ENCODE measurements at regions not wholly inside any gene's neighbourhood (a gene's known extent, or its start where the extent isn't known, plus 50 kb on each side); places are given as distances from the start of the nearest gene placed in this dataset.

DNA sequence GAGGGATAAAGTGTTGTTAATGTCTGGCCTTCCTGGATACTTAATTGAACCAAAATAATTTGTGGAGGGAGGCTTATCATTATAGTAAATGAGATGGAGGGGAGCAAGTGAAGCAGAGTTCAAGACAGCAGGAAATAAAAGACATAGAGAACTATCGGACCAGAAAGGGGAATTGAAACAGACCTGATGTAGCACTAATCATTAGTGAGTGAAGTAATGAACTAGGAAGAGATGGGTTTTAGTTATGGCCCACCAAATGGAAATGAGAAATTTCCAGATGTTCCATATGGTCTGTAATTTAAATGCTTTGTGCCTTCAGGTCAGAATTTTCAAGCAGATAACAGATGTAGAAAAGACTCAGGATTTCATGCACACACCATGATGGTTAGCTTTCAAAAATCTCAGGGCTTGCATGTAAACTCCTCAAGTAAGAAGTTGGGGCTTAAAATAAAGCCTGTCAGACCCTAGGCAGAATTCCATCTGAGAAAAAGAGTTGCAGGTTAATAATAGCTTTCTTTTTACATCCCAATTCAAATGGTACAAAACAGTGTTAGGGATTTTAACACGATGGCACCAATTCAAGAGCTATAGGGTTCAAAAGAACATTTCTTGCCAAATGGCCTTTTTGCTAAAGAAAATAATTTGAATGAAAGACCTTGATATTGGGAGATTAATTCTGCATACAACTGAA is 355.8 kb downstream of the FSCB start:
- no peak for DNase-seq (ENCODE audit: low spot score)

DNA sequence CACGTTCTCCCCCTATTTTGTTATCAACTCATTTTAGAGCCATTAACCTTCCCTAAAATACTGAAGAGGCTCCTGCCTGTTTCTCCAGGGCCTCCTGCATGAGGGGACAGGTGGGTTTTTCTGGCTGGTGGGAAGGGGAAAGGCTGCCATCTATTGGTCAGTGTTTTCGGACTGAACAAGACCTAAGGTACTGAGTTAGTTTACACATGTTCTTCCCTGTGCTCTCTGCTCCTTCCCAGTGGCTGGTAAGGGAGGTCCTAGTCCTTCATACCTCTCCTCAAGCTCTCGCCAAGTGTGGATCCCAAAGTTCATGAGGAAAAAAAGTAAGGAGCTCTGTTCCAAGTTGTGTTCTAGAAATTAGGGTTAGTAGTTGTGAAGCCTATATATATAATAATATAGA is 357.5 kb downstream of the FSCB start:
- no peak for DNase-seq (ENCODE audit: low spot score)

- no peak for DNase-seq (ENCODE audit: low spot score)
These were observed 365.1 kb downstream of the FSCB start for GRCh38 chr14:44142006-44142405.

GRCh38 chr14:44135972-44136371 is 371.1 kb downstream of the FSCB start:
- DNase-seq (ENCODE audit: low spot score): no peak

DNA sequence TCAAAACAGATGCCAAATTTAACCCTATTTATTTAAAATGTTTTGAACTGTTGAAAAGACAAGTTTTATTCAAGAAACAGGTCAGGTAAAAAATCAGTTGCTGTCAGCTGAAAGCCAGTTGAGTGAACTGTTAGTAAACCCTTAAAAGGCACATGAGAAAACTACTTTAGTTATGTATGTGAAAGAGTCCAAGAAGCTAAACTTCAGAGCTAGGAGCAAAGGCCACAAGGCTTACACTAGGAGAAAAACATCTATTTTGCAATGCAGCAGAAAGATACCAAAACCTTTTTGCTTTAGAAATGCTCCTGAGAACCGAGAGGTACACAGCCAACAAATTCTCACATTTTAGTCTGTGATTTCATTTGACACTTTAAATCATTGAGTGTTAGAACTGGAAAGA is 375.2 kb downstream of the FSCB start:
- no peak for DNase-seq (ENCODE audit: low spot score)

DNA sequence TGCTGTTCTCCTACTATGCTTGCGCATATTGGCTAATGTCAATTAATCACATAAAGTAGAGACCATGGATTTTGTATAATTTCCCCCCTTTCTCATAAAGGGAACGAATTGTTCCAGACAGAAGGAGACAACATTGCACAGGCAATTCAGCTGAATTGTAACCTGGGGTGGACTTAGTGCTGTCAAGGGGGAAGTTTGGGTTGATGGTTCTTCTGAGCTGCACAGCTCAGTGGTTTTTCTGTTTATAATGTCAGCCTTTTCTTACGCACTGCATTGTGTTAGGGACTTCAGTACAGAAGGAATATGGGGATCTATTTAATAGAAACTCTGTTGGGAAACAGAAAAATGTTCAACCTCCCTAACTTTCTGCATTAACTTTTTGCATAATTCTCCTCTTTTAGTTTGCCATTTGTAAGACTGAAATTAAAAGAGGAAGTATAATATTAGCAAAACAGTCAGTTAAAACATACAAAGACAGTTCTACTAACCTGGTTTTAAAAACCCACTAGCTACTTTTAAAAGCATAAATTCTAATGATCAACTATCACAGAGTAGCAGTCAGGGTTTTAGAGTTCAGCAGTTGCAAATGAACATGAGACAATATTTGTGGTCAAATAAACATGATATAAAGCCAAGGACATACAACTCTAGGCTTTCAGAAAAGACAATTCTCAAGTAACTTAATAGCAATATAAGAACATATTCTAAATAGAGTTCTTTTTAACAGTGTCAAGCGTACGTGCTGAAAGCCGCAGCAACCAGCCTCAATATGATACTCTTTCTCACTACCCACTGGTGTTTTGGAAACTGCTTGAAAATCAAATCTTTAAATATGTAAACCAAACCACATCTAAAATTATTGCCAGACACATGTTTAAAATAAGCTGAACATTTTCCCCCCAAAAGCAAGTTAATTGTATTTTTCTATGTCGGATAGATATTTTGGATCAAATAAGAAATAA is 393.0 kb downstream of the FSCB start:
- no peak for DNase-seq (ENCODE audit: low spot score)

DNA sequence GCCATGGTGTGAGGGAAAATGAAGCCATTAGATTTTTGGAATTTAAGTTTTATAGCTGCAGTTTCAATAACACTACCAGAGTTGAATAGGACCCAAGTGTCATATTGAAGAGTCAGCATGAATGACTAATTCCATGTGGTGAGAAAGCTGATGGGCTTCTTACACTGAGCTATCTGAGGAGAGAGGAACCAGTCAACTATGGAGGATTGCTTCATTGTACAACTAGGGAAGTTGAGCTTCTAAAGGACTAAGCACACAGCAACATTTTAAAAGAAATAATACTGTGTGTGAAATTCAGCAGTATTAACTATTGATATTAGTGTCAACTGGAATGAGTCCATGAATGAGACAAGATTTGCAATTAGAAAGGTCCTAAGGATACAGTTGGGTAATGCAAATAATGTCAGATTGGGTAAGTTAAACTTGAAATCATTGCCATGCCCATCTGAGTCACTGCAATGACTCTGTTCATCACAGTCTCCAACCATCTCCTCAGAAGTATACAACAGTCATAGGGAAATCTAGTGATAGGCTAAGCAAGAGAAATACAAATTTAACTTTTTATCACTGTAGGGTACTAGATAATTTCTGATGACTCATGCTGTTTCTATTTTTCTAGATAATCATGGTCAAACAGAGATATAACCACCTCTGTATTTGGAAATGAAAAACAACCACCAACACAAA is 394.2 kb downstream of the FSCB start:
- no peak for DNase-seq (ENCODE audit: low spot score)

GRCh38 chr14:44109036-44109435 is 398.0 kb downstream of the FSCB start:
- DNase-seq (ENCODE audit: low spot score): no peak

GRCh38 chr14:44108601-44109000 is 398.5 kb downstream of the FSCB start:
- DNase-seq (ENCODE audit: low spot score): no peak

- no peak for DNase-seq (ENCODE audit: low spot score)
These were observed 399.9 kb downstream of the FSCB start for GRCh38 chr14:44107156-44107555.

- no peak for DNase-seq (ENCODE audit: low spot score)
These were observed 407.2 kb downstream of the FSCB start for GRCh38 chr14:44099743-44100488.

DNA sequence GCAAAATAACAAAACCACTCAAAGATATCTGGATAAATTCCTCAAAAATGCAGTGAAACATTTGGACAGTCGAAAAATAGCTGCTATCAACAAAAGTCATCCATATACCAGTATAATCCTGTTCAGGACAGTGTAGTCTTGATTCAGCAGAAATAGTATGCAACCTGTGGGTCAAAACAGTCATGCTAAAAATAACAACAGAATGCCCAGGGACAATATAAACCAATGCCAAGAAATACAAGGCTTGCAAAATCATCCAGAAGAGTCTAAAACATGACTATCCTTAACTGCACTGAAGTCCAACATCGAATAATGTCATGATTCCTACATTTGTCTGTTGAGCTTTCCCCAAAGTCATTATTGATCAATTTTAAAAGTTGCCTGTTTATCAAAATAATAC is 425.9 kb downstream of the FSCB start:
- no peak for DNase-seq (ENCODE audit: low spot score)

DNA sequence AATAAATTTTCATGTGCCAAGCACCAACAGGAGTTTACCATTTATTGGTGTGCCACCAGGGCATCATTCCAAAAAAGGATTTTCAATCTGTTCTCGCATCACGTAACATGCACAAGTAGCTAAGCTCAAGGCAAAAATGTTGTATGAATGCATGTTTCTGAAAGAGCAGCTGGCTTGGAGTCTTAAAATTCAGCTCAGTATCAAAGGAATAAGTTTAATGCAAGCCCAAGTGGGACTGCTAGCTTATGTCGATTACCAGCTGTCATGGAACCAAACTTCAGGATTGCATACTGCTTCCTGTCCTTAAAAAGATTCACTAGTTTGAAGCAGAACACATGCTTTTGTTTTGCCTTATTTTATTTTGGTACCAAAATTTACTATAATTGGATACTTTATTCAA is 437.0 kb downstream of the FSCB start:
- no peak for DNase-seq (ENCODE audit: low spot score)

- no peak for DNase-seq (ENCODE audit: low spot score)
These were observed 453.7 kb downstream of the FSCB start for GRCh38 chr14:44053422-44053821.

DNA sequence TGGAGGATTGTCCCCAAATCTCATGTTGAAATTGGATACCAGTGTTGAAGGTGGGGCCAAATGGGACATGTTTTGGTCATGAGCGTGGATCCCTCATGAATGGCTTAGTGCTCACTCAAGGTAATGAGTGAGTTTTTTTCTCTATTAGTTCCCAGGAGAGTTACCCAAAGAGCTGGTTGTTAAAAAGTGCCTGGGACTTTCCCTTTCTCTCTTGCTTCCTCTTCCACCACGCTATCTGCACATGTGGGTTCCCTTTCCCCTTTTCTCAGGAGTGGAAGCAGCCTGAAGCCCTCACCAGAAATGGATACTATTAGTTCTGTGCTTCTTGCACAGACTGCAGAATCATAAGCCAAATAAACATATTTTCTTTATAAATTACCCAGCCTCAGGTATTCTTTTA is 465.4 kb downstream of the FSCB start:
- no peak for DNase-seq (ENCODE audit: low spot score)

DNA sequence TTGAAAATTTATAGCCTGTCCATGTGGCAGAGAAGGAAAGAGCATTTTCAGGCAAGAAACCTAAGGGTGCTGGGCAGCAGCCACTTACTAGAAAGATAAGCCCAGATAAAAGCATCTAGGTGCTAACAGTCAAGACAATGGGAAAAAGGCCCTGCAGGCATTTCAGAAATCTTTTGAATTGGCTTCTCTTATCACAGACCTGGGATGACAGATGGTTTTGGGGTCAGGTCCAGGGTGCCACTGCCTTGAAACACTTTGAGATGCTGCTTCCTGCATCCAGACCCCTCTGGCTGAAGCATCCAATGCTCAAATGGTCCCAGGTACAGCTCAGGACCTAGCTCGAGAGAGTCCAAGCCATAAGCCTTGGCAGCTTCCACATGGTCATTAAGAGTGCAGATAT is 466.5 kb downstream of the FSCB start:
- DNase-seq (ENCODE audit: low spot score): no peak

DNA sequence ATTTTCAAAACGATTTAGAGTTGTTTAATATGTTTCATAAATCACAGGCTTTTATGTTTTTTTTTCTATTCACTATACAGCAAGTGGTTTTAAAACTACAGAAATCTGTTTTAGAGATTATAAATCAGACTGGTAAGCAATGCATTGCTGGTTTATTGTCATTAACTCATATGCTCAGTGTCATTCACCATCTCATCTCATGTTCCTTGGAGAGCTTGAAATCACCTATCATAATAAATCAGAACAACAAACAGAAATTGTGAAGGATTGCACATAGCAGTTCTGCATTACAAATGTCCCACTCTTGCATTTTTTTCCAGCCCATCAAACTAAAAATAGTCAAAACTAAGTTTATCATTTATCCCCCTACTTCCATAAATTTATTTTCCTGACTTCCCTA is 470.8 kb downstream of the FSCB start:
- DNase-seq (ENCODE audit: low spot score): no peak

DNA sequence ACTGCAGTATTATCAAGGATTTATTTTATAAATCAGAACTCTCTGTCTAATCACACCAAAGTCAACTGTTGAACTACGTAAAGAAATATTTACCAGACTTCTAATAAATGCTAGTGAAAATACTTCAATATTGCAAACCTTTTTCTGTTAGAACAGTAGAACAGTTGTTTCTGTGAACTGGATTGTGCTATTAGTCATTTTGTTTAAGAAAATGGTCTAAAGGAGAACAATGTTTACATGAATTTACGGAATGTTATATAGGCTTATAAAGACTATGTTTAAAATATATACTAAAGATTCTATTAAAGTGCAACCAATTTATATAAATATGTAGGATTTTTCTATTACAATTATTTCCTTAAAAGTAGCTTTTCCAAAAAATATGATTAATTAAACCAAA is 471.4 kb downstream of the FSCB start:
- no peak for DNase-seq (ENCODE audit: low spot score)

DNA sequence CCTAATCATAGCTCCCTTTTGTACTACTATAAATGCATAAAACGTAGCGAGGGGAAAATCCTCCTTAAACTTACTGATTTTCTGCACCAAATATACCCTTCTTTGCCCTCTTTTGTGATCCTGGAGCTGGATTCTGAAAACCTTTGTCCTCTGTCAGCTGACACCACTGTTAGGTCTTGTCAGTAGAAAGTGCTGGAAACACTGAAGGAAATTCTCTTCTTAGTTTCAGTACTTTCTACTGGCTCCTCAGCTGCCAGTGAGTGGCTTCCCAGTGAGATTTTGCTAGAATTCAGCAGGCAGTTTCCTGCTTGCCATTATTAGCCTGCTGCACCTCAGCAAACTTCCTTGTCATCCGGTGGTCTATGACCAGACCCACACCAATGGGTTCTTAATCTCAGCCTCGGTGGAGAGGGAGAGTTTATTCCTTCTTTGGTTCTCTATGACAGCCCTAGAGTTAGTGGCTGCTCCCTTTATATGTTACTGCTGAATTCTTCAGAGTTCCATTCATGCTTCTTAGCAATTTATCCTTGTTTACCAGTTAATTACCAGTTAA is 476.2 kb downstream of the FSCB start:
- no peak for DNase-seq (ENCODE audit: low spot score)

DNA sequence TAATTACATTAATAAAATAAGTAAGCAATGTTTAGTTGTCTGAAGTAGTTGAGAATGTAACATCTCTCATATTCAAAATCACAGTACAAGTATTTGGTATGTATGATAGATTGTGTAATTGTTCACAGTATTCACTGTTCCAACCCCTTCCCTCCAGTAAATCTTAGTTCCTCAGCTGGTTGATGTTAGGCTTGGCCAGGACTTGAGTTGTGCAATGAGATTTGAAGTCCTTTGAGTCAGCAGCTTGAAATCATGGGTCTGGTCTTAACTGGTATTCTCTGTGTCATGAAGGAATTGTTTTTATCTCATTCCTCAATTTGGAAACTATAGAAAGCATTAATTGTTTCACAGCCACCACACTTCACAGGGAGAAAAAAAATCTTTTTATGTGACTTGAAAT is 477.1 kb downstream of the FSCB start:
- DNase-seq (ENCODE audit: low spot score): no peak

GRCh38 chr14:44027397-44027796 is 479.7 kb downstream of the FSCB start:
- no peak for DNase-seq (ENCODE audit: low spot score)

DNA sequence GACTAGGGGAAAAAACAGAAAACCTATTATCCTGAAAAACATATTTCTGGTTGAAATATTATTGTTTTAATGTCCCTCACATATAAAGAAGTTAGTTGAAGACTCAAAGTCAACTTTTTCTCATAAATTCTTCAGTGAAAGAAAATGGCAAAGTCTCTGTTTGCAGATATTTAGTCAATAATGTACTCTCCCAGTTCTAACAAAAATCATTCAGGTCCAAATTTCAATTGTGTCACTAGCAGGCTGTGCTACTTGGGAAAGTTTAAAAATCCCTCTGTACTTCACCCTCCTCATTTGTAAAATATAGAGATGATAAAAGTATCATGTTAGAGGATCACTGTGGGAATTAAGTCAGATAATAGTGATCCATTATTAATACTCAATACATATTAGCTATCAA is 496.5 kb downstream of the FSCB start:
- no peak for DNase-seq (ENCODE audit: low spot score)

All from hepatic stellate cell (primary cell).